Dedifferentiated amniotic fluid mesenchymal stem cell (primary cell): ENCODE measurements at regions not wholly inside any gene's neighbourhood (a gene's known extent, or its start where the extent isn't known, plus 50 kb on each side); places are given as distances from the start of the nearest gene placed in this dataset.
A peak's percentile ranks its signal among the peaks of the same experiment; 100 is the strongest.

Experiments used
- DNase-seq: peaks from one replicate; pipeline ENCODE4 v3.0.0-alpha.2; 2016; ENCODE audit errors: extremely low spot score

DNA sequence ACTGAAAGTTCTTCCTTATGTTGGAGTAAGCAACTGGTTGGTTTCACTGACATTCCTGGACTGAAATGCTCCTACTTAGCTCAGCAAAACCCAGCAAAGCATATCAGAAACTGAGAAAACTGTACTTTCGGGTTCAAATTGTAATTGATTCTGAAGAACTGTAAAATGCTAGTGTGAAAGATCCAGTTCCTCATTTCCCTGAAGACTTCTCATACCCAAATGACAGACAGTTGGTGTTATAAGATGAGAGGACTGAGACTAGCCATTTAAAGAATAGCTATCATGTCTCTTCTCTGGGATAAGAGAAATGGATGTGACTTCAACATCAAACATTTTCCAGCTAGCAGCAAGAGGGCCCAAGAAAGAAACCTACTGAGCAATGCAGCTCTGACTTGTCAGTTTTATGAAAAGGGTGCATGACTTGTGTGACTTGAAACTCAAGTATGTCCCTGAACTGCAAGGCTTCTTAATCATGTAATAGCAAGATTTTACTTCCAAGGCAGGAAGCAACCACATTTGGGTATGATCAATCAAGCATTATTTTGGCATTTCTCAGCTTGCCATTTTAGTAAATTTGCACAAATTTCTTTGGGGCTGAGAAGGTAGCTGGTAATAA, 420.3 kb upstream of the MMADHC start:
- no peak for DNase-seq

DNA sequence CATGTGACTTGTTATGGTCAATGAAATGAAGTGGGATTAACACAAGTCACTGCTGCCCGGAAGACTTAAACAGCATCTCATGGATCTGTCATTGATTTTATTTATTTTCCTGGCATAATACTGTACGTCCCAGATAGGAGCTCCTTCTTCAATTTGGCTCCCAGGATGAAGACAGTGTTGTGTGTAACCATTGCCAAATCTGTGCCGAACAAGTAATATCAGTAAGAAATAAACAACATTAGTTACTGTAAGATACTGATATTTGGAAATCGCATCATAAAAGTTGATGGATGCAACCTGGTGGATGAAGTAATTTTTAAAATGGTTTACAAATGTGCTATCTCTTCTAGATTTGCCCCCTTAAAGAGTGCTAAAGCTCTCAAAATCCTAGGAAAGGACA, 419.0 kb upstream of the MMADHC start:
- DNase-seq = no peak

DNA sequence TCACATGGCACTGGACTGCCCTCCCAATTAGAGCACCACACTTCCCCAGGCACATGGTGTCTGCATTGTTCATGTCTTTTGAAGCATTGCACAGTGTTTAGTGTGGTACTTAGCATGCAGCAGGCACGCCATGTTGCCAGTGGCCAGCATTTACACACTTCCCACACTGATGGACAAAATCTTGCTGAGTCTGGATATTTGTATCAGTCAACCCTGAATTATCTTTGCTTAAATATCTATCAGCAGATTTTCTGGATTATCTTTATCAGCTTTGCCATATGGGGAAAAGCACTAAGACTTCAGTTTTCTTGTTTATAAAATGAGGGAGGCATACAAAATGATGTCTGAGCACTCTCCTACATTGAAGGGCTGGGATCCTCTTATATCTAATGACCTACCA, 416.0 kb upstream of the MMADHC start:
- DNase-seq = no peak

DNA sequence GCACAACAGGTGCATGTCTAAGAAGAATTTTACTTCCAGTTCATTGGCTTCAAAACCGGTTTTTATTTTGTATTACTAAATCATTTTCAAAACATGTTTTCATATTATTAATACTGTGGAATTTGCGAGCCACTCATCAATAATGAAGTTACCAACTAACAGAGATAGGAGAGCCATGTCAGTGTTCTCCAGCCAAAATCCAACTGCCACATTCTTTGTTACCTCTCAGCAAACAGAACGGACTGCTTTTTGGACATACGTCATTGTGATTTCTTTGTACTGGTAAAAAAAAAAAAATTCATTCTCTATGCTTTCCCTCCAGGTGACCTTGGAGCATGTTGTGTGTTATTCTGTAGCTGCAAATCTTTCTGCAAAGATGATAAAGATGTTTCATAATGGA, 414.2 kb upstream of the MMADHC start:
- no peak for DNase-seq

GRCh38 chr2:149996901-149997300, 409.3 kb upstream of the MMADHC start:
- DNase-seq = no peak

DNA sequence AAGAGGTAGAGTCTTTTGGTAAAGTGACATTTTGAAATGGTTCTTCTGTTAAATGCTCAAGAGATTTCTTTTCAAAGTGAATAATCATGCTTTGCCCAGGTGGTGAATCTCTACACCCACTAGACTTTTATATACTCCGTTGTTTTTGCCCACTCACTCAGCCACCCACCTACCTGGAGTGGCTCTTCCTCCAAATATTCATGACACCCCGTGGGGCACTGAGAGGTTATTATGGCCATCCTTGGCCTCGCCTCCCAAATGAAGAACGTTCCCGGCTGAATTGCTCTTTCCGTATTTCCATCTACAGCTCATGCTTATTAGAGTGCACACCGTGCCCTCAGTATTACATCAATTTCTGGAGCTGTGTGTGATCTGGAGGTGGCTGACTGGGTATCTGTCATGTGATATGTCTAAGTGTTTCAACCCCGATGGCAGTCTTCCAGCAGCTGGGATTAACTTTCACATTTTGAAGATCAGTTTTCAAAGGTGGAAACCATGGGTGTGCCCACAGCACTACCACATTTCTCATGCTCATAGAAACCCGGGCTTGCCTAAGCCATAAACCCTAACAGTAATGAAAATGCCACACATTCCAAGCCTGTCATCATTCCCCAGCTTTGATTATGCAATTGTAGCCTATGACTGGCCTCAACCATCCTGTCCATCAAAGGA, 406.6 kb upstream of the MMADHC start:
- peak; percentile 31 for DNase-seq

- DNase-seq = no peak
These were observed 405.7 kb upstream of the MMADHC start for GRCh38 chr2:149993316-149993715.

DNA sequence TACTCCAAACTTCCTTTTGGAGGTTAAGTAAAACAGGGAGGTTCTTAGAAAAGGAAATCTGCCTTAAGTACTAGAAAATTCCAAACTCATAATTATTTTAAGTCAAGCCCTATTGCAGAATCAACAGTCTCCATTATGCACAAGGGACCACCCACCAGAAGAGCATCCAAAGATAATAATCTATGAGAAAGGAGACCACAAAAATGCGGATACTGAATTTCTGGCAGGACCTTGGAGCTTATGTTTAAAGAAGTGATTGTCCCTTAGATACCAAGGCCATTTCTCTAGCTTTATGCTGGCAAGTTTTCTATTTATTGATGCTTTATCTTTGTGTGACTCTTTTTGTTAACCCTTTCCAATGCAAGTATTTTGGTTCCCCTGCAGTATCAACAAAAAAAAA, 404.0 kb upstream of the MMADHC start:
- DNase-seq = no peak

DNA sequence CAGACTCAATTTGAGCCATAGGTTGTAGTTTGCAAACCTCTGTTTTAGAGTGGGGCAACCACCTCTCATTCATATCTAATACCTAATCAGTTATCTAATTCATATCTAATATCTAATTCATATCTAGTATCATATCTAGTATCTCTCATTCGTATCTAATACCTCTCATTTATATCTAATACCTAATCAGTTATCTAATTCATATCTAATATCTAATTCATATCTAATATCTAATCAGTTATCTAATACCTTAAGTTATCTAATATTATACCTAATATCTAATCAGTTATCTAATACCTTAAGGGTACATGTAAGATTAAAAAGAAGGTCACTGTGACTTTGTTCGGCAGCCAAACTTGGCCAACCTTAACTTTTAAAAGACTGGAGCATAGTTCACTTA, 403.4 kb upstream of the MMADHC start:
- DNase-seq = no peak

- no peak for DNase-seq
These were observed 402.0 kb upstream of the MMADHC start for GRCh38 chr2:149989447-149990063.

DNA sequence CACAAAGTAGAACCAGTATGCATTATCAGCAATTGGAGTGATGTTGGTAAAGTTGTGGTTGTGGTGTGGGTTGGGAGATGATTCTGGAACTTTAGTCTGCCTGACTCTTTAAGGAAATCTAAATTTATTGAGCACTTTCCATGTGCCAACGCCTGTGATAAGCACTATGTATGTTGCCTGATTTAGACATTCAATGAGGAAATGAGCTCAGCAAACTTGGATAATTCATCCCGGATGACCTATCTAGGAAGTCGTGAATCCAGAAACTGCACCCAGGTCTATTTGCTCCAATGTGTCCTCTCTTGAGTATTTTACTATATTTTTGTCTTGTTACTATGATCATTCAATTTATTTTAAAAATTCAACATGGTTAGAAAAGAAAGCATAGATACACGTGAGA, 400.8 kb upstream of the MMADHC start:
- DNase-seq = no peak

DNA sequence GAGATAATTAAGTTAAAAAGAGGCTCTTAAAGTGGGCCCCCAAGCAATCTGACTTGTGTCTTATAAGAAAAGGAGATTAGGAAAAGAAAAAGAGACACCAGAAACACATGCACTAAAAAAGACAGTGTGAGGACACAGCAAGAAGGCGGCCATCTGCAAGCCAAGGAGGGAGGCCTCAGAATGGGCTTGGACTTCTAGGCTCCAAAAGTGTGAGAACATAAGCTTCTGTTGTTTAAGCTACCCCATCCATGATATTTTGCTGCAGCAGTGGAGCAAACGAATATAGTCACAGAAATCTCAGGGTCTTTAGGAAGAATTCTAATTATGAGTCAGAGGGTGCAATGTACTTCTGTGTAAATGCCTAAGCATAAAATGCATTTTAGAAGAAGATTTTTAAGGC, 399.3 kb upstream of the MMADHC start:
- no peak for DNase-seq

- DNase-seq = no peak
These were observed 396.7 kb upstream of the MMADHC start for GRCh38 chr2:149984311-149984710.

GRCh38 chr2:149972066-149972465, 384.5 kb upstream of the MMADHC start:
- no peak for DNase-seq

DNA sequence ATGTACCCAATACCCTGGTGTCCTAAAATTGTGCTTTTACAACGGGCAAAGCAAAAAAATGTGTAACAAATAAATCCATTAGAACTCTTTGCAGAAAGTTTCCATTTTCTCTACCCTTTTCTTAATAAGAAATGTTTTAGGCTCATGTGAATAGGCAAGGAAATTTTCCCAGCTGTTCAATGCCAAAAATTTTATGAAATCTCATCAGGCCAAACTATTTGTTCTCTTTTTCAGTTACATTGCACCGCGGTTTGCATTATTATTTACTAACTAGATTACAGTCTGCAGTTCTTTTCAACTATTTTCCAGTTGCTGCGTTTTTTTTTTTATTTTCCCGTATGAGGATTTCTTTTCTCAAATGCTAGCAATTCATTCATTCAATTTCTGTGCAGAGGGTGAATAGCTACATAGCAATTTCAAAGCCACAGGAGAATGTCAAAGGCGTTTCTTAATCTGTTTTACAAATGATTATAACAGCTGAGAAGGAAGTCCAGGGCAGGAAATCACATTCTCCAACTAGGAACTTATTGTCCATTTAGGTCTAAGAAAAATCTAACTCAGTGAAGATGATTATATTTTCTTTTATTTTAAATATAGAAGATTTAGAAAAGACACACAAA, 367.5 kb upstream of the MMADHC start:
- no peak for DNase-seq

DNA sequence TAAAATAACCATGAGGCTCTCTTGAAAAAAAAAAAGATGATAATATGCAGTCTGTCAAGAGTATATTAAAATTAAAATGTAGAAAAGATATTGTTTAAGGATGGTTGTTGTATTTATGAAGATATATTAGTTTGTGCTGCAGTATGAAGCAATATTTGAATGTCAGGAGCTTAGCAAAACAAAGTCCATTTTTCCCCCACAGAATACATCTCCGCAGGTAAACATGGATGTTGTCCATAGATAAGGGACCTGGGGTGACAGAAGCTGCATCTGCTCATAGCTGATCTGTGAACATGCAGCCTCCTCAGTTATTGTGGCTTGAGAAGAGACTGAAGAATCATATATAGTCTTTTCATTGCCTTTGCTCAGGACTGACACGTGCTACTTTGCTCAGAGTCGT, 366.1 kb upstream of the MMADHC start:
- DNase-seq = no peak

DNA sequence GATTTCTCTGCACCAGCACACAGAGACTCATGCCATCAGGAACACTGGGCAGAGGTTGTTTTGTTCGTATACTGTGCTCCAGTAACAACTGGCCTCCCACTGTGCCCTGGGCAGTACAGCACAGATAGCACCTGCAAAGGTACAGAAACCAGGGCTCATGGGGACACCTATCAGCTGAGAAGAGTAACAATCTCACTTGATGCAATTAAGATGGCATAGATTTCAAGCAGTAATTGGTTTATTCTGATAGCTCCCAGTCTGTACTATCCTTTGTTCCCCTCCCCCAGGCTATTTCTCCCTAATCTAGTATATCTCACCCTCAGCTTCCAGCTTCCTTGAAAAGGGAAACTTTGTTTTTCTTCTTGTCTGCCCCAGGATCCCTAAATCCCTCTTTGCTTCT, 343.9 kb upstream of the MMADHC start:
- no peak for DNase-seq

DNA sequence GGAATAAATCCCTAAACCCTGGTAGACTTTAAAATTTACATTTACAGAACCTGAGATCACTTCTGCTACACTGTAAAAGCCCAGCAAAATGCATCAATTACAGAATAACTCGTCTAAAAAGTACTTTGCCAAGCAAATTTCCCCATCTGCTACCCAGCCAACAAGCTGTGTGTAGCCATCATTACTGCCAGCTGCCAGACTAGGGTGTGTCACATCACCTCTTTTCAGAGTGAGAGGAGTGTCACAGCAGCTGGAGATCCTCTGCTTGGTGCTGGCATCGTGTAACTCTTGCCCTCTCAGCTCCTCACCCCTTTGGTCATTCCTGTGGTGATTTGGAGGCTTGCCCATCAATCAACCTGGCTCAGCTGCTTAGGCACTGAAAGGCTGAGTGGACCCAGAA, 340.4 kb upstream of the MMADHC start:
- DNase-seq = no peak

DNA sequence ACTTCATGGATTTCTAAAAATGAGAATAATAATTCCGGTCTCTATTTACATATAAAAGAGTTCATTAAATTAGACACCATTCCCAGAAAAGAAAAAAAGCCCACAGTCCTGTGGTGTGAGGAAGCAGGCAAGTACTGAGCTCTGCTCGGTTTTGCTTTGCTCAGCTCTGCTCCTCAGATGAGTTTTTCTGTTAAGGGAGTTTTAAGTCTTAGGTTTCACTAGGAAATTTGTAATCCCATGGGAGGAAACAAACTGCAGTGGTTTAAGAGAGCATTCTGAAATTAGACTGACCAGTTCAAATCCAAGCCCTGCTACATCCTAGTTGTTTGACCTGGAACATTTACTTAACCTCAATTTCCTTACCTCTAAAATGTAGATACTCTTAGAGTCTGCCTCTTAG, 338.6 kb upstream of the MMADHC start:
- DNase-seq = no peak

GRCh38 chr2:149924549-149925213, 337.1 kb upstream of the MMADHC start:
- no peak for DNase-seq

- no peak for DNase-seq
These were observed 336.5 kb upstream of the MMADHC start for GRCh38 chr2:149924028-149924427.

GRCh38 chr2:149921911-149922616, 334.5 kb upstream of the MMADHC start:
- no peak for DNase-seq
